ENCODE measurements at regions not wholly inside any gene's neighbourhood (a gene's known extent, or its start where the extent isn't known, plus 50 kb on each side); places are given as distances from the start of the nearest gene placed in this dataset.

GRCh38 chr1:87512431-87512830 lies 183.8 kb downstream of the LMO4 start:
- no peak for DNase-seq

DNA sequence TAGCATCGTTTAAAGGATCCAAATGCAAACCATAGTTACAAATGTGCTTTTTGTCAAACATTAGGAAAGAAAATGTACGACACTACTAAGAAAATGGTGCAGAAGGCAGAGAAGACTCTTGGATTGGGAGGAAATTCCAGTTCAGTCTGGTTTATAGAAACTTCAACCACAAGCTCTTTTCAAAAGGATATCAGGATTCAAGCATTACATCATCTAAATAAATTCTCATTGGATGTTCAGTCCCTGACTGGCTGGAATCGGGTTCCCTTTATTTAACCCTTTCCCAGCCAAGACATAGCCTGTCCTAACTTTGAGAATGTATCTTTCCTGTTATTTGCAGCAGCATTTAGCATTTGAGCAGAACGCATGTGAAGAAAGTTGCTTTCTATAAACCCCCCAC lies 184.6 kb downstream of the LMO4 start:
- no peak for DNase-seq

GRCh38 chr1:87513966-87514660 lies 185.4 kb downstream of the LMO4 start:
- DNase-seq, result no peak

DNA sequence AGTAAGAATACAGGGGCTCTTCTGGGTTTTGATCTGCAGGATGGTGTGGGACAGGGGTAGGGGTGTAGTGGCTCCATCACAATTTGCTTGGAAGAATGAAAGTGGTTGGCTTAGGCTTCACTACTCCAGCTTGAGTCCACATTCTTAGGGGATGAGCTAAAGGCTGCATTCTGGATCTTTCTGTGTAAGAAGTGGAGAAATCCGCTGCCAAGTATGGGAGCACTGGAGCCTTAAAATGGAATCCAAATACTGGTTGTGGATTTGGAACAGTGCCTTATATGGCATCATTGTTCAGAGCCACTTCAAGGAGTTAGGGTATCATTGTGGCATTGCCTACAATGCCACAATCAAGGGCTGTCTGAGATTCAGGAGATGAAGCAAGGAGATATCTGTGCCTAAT lies 187.1 kb downstream of the LMO4 start:
- DNase-seq, result no peak

- no peak for DNase-seq
Observed at GRCh38 chr1:87518794-87519193, 190.1 kb downstream of the LMO4 start.

GRCh38 chr1:87521452-87521851 lies 192.8 kb downstream of the LMO4 start:
- no peak for DNase-seq

- no peak for DNase-seq
Observed at GRCh38 chr1:87523466-87523865, 194.8 kb downstream of the LMO4 start.

GRCh38 chr1:87524021-87524754 lies 195.5 kb downstream of the LMO4 start:
- no peak for DNase-seq

- DNase-seq, result no peak
Observed at GRCh38 chr1:87528754-87529517, 200.3 kb downstream of the LMO4 start.

DNA sequence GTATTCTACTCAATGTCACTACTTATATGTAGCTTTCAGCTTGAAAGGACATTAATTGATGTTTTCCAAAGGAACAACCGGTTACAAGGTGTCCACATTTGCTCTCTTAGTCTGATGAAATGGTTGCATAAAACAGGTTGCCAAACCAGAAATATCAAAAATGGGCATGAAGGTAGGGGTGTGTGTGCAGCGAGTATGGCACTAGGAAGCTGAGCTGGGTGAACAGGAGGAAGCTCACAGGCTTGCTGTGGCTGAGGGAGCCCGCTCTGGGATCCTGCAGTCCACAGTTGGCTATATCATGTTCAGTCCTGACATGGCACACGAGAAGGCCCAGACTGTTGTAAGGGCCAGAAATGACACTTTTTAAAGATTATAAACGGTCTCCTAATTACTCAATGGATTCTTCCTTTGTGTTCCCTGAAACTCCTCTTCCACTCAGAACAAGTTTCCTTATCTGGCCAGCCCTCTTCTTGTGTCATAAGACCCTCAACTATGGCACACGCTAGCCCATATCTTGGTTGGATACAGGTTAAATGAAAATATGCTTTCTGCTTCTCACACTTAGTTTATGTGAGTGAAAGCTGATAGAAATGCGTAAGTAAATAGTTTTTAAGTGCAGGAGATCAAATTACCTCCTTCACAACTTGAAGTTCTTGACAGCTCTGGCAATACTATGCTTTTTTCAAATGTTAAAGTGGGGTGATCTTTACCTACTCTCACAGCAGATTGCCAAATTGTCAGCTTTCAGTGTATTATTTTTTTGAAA lies 201.5 kb downstream of the LMO4 start:
- DNase-seq, result no peak

DNA sequence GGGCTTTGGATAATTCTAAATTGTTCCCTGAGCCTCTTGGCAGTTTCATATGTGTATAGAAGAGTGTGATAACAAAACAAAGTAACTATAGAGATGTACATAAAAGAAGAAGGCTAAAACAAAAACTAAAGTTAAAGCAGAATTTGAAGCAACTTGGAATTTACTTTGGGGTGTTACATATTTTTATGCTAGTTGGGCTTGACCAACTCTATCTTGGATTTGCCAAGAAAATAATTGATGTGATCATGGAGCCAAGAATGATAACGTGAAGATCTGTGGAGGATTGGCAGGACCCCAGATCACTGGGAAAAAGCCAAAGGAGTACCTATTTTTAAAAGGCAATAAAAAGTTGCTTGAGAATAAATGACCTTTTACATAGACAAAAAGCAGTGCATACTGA lies 206.9 kb downstream of the LMO4 start:
- no peak for DNase-seq

- DNase-seq, result no peak
Observed at GRCh38 chr1:87539147-87539546, 210.5 kb downstream of the LMO4 start.

- no peak for DNase-seq
Observed at GRCh38 chr1:87542697-87543096, 214.0 kb downstream of the LMO4 start.

DNA sequence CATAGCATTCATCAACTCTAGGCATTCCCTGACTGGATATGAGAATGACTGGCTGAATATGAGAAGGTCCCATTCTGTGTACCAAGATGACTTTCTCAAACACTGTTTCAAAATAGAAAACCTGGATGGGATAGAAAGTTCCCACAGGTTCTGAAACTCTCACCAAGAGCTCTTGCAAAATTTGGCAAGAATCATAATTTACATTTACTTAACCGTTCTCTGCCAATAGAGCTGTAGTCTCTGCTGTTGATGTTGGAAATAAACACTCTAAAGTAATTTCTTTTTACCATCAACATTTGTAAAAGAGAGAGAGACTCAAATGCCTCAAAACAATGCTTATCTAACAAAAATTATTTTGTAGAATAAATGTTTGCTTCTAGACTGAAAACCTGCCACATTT lies 221.1 kb downstream of the LMO4 start:
- no peak for DNase-seq

DNA sequence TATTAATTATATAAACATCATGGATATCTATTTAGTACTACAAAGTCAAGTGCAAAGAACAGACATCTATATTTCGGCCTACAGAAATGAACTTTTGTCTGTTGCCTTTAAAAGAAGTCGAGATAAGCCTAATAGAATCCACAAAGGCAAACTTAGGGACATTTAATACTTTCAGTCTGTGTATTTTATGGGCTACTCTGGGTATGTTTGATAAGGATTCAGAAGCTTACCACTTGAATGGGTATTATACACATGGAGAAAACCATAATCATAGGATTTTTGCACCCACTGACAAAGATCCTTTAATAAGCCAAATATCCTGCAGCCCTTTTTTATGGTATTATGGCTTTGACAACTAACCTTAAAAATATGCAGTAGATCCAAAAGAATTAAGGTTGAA lies 224.8 kb downstream of the LMO4 start:
- DNase-seq, result no peak

GRCh38 chr1:87555366-87555765 lies 226.7 kb downstream of the LMO4 start:
- DNase-seq, result no peak

- DNase-seq, result no peak
Observed at GRCh38 chr1:87556326-87556725, 227.6 kb downstream of the LMO4 start.

DNA sequence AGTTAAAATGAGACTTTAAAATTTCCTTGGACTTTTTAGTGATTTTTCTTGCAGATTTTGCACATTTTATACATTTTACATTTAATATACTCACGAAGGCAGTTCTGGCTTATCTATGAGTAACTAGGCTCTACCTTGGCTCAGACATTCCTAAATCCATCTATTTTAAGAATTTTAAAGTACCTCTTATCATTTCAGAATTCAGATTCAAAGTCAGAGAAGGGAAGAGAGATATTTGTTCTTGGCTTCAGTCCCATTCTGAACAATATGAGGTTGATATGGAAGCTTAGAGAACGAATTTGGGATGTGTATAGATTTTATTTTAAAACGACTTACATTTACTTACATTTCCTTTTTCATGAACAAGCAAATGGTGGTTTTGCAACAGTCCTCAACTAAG lies 230.2 kb downstream of the LMO4 start:
- no peak for DNase-seq

DNA sequence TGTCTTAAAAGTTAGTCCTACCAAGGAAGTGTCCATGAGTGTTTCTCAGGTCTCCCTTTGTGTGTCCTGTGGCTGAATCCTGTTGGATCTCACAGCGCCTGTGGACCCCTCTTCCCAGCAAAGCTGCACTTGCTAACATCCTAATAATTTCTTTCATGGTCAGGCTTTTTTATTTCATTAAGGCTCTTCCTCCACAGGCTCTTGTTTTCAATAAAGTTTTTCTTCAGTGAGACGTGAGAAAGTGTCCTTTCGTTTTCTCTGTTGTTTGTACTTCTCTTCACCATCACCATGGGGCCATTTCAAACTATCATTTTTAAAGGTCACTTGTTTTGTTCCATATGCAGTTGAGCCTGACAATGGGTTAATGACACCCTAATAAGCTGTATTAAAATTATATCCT lies 231.5 kb downstream of the LMO4 start:
- DNase-seq, result no peak

DNA sequence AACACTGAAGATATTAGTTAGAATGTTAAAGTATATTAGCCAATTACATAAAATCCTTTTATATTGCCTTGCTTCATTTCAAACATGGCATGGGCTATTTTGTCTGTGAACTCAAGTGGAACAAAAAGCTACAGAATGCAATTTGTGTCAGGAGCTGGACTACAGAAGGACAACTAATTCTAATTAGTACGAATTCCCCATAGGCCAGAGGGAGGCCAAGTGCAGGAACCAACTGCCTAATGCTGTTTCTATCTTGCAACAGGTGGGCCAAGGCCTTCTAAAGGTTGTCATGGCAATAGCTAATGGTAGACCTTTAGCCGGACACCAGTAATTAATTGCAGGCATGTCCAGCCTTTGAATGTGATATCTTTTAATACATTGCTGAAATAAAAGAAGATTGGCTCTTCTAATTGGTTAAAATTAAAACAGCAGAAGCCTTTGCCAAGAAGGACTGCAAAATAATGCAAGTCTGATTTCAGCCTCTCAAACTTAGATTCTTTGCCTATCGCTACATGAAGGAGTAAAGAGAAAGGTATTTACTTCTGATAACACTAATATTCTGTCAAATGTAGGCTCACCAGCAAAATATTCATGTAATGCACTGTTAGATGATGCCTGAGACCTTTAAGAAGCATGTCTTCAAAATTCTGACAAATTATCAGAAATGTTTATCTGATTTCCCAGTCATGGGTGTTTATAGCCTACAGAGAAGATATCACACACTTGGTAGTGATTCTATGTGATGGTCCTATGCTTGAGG lies 232.1 kb downstream of the LMO4 start:
- no peak for DNase-seq

DNA sequence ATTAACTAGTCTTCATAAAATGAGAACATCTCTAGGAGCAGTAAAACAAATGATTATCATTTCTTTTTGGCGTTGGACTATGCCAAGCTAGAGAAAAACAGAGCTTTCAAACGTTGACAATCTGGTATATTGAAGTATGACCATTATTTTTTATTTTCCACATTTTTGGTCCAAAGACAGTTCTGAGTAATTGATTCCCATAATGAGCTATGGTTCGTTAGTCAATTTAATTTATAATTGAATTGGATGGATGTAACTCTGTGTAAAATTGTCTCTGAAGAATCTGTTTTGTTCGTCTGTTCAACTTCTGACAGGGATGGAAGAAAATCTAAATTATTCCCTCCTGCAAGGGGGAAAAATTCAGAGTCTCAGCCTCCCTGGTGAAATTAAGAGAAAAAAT lies 234.5 kb downstream of the LMO4 start:
- no peak for DNase-seq

GRCh38 chr1:87565861-87566260 lies 237.2 kb downstream of the LMO4 start:
- DNase-seq, result no peak

DNA sequence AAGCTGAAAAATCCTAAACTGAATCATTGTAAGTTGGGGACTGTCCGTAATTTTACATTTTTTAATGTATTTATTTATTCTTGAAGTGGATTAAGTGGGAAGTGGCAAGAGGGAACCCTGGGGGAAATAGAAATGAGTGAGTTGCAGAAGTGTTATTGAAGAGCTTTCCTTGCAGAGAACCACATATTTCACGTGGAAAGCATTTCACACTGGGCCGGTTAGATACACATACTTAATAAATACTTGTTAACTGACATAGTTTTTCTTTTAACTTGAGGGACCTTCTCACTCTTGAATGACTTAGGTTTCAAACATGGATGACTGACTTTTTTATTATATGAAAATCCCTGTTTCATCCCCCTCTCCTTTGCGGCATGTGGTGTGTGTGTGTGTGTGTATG lies 239.3 kb downstream of the LMO4 start:
- DNase-seq, result no peak
